H1 (cell line): ENCODE measurements at regions not wholly inside any gene's neighbourhood (a gene's known extent, or its start where the extent isn't known, plus 50 kb on each side); places are given as distances from the start of the nearest gene placed in this dataset.

Experiments used
- CTCF ChIA-PET: fragments of 300-600 bp; sonication (Branson Sonifier 250); formaldehyde crosslinking; loops from one replicate; lab custom pipeline; 2021; ENCODE audit not compliant: partially characterized antibody; lab: Charles Lee
- POLR2A ChIA-PET: fragments of 300-600 bp; sonication (Branson Sonifier 250); formaldehyde crosslinking; loops from one replicate; lab custom pipeline; 2021; ENCODE audit warnings: inconsistent platforms; ENCODE audit not compliant: partially characterized antibody; lab: Charles Lee
- DNase-seq, 2 experiments: peaks; one replicate each; pipeline versions ENCODE4 v3.0.0 to v3.0.0-alpha.2; 2010 to 2022; ENCODE audit warnings: low spot score in 2 of 2, low read depth in 1 of 2, mixed read lengths in 1 of 2
- FAIRE-seq: peaks from 2 replicates; lab custom pipeline; 2011; peaks lifted over from hg19 to GRCh38; lab: Jason Lieb, UNC
- H2AFZ ChIP-seq: 2 replicates; pipeline ENCODE4 v1.8.1; 2012; ENCODE audit warnings: low read length, inconsistent platforms
- H2AK5ac ChIP-seq: 2 replicates; pipeline ENCODE4 v1.6.1; 2013; ENCODE audit warnings: low read depth, low read length
- H2BK120ac ChIP-seq: replicated peaks from 2 replicates; pipeline ENCODE3; 2013; ENCODE audit warnings: low read depth, low read length, inconsistent platforms
- H2BK12ac ChIP-seq: 2 replicates; pipeline ENCODE4 v1.6.1; 2013; ENCODE audit warnings: low read depth, low read length
- H2BK15ac ChIP-seq: 2 replicates; pipeline ENCODE4 v1.6.1; 2013; ENCODE audit warnings: low read length
- H2BK20ac ChIP-seq: 2 replicates; pipeline ENCODE4 v1.6.1; 2013; ENCODE audit warnings: low read length
- H2BK5ac ChIP-seq: 2 replicates; pipeline ENCODE4 v1.6.1; 2013; ENCODE audit warnings: low read depth, low read length
- H3K14ac ChIP-seq: 2 replicates; pipeline ENCODE4 v1.6.1; 2013; ENCODE audit warnings: inconsistent platforms; ENCODE audit not compliant: insufficient read length
- H3K18ac ChIP-seq: 2 replicates; pipeline ENCODE4 v1.6.1; 2013; ENCODE audit warnings: low read length; ENCODE audit errors: extremely low read depth
- H3K23ac ChIP-seq: 2 replicates; pipeline ENCODE4 v1.6.1; 2013; ENCODE audit warnings: inconsistent platforms; ENCODE audit not compliant: insufficient read length
- H3K23me2 ChIP-seq: 2 replicates; pipeline ENCODE4 v1.6.1; 2013; ENCODE audit warnings: low read depth, low read length
- H3K27ac ChIP-seq: 2 replicates; pipeline ENCODE4 v1.6.1; 2011; ENCODE audit warnings: low read depth, low read length, inconsistent platforms
- H3K27me3 ChIP-seq, 4 experiments: replicated peaks in 1 of 4; 1 replicate in 1 of 4; 2 replicates in 3 of 4; pipeline versions ENCODE4 v1.6.1 to v1.8.1; 2011 to 2013; ENCODE audit warnings: low read length in 3 of 4, mild to moderate bottlenecking in 3 of 4, inconsistent platforms in 2 of 4, mixed read lengths in 2 of 4, moderate library complexity in 1 of 4; ENCODE audit not compliant: control insufficient read depth in 3 of 4, insufficient read depth in 3 of 4; ENCODE audit errors: extremely low read depth in 1 of 4
- H3K36me3 ChIP-seq, 4 experiments: 2 replicates each; pipeline versions ENCODE4 v1.6.1 to v1.8.1; 2011 to 2013; ENCODE audit warnings: mild to moderate bottlenecking in 4 of 4, low read length in 3 of 4, moderate library complexity in 2 of 4, control low read depth in 1 of 4, inconsistent platforms in 1 of 4; ENCODE audit not compliant: insufficient read depth in 4 of 4, control insufficient read depth in 2 of 4
- H3K4ac ChIP-seq: replicated peaks from 2 replicates; pipeline ENCODE3; 2013; ENCODE audit warnings: low read length, low read depth, mixed read lengths, inconsistent platforms; ENCODE audit not compliant: insufficient read length
- H3K4me1 ChIP-seq, 4 experiments: replicated peaks in 1 of 4; 1 replicate in 1 of 4; 2 replicates in 3 of 4; pipeline versions ENCODE4 v1.6.1 to v1.8.1; 2011 to 2013; ENCODE audit warnings: low read length in 3 of 4, inconsistent platforms in 2 of 4, mixed read lengths in 1 of 4; ENCODE audit not compliant: insufficient read depth in 4 of 4, control insufficient read depth in 3 of 4
- H3K4me2 ChIP-seq, 2 experiments: 2 replicates each; pipeline versions ENCODE4 v1.6.1 to v1.8.1; 2011 to 2013; ENCODE audit warnings: low read depth in 2 of 2, low read length in 2 of 2, control low read depth in 1 of 2, inconsistent platforms in 1 of 2, mild to moderate bottlenecking in 1 of 2; ENCODE audit not compliant: insufficient read depth in 1 of 2
- H3K4me3 ChIP-seq, 4 experiments: fragments of 200-600, 300-600 bp in 1 of 4; sonication (generic), shearing (Covaris generic), sonication (Bioruptor Twin) in 1 of 4; 2 replicates each; pipeline versions ENCODE4 v1.5.1 to v1.8.1; 2011 to 2016; ENCODE audit warnings: low read length in 4 of 4, low read depth in 3 of 4, control low read depth in 2 of 4, inconsistent platforms in 2 of 4, mild to moderate bottlenecking in 2 of 4, mixed read lengths in 1 of 4, moderate library complexity in 1 of 4; ENCODE audit not compliant: insufficient read depth in 2 of 4; ENCODE audit errors: extremely low read depth in 1 of 4
- H3K56ac ChIP-seq: replicated peaks from 2 replicates; pipeline ENCODE3; 2013; ENCODE audit warnings: low read depth, mild to moderate bottlenecking, mixed read lengths, low read length, inconsistent platforms; ENCODE audit not compliant: insufficient read length
- H3K79me1 ChIP-seq: 2 replicates; pipeline ENCODE4 v1.6.1; 2013; ENCODE audit warnings: low read depth, low read length, control low read depth
- H3K79me2 ChIP-seq, 2 experiments: 2 replicates each; pipeline versions ENCODE4 v1.6.1 to v1.8.1; 2012 to 2013; ENCODE audit warnings: low read length in 2 of 2, mild to moderate bottlenecking in 2 of 2, inconsistent platforms in 1 of 2; ENCODE audit not compliant: insufficient read depth in 2 of 2, control insufficient read depth in 1 of 2
- H3K9ac ChIP-seq, 4 experiments: replicated peaks in 1 of 4; 1 replicate in 1 of 4; 2 replicates in 3 of 4; pipeline versions ENCODE4 v1.6.1 to v1.8.1; 2011 to 2013; ENCODE audit warnings: low read depth in 3 of 4, low read length in 3 of 4, control low read depth in 2 of 4, mild to moderate bottlenecking in 2 of 4, moderate library complexity in 2 of 4, inconsistent platforms in 1 of 4; ENCODE audit errors: extremely low read depth in 1 of 4
- H3K9me3 ChIP-seq, 2 experiments: 2 replicates each; pipeline versions ENCODE4 v1.6.1 to v1.8.1; 2012 to 2013; ENCODE audit warnings: mild to moderate bottlenecking in 2 of 2, moderate library complexity in 2 of 2, control low read depth in 1 of 2, inconsistent platforms in 1 of 2, low read depth in 1 of 2, low read length in 1 of 2, mixed read lengths in 1 of 2; ENCODE audit not compliant: insufficient read depth in 2 of 2
- H4K20me1 ChIP-seq, 2 experiments: replicated peaks in 1 of 2; 2 replicates each; pipeline versions ENCODE3 to v1.8.1; 2011 to 2013; ENCODE audit warnings: inconsistent platforms in 2 of 2, low read length in 2 of 2, mild to moderate bottlenecking in 1 of 2; ENCODE audit not compliant: insufficient read depth in 2 of 2, control insufficient read depth in 1 of 2
- H4K5ac ChIP-seq: 2 replicates; pipeline ENCODE4 v1.6.1; 2013; ENCODE audit warnings: low read length, low read depth, mixed read lengths, inconsistent platforms; ENCODE audit not compliant: insufficient read length
- H4K8ac ChIP-seq: 2 replicates; pipeline ENCODE4 v1.8.0; 2013; ENCODE audit warnings: mild to moderate bottlenecking, moderate library complexity, low read length, inconsistent platforms; ENCODE audit not compliant: insufficient read depth; ENCODE audit errors: extremely low read depth
- H4K91ac ChIP-seq: replicated peaks from 2 replicates; pipeline ENCODE3; 2013; ENCODE audit warnings: low read length, mixed read lengths, inconsistent platforms; ENCODE audit not compliant: insufficient read length
- BACH1 ChIP-seq: IDR thresholded peaks from 2 replicates; pipeline ENCODE4 v1.6.1; 2012; ENCODE audit warnings: low read length, improper control_type of control experiment
- EP300 ChIP-seq, 2 experiments: IDR thresholded peaks; 1 replicate in 1 of 2; 2 replicates in 1 of 2; pipeline ENCODE4 v1.6.1; 2011 to 2012; ENCODE audit warnings: low read depth in 2 of 2, low read length in 2 of 2, mild to moderate bottlenecking in 2 of 2, borderline replicate concordance in 1 of 2, inconsistent platforms in 1 of 2, moderate library complexity in 1 of 2
- HDAC2 ChIP-seq, 2 experiments: fragments of 300-600 bp in 1 of 2; sonication (generic) in 1 of 2; IDR thresholded peaks; 2 replicates each; pipeline ENCODE4 v1.6.1; 2011 to 2012; ENCODE audit warnings: low read depth in 2 of 2, low read length in 2 of 2, mild to moderate bottlenecking in 2 of 2, moderate library complexity in 2 of 2, borderline replicate concordance in 1 of 2, inconsistent platforms in 1 of 2
- KDM5A ChIP-seq: fragments of 200-600 bp; IDR thresholded peaks from 2 replicates; pipeline ENCODE4 v1.7.1; 2012; ENCODE audit warnings: mild to moderate bottlenecking, low read length, inconsistent platforms, mixed read lengths
- POU5F1 ChIP-seq: IDR thresholded peaks from 2 replicates; pipeline ENCODE4 v1.6.1; 2011; ENCODE audit warnings: low read depth, mild to moderate bottlenecking, low read length, moderate library complexity
- RBBP5 ChIP-seq: IDR thresholded peaks from 2 replicates; pipeline ENCODE4 v1.7.1; 2012; ENCODE audit warnings: low read depth, mild to moderate bottlenecking, inconsistent platforms, low read length, moderate library complexity, borderline replicate concordance
- RXRA ChIP-seq: IDR thresholded peaks from 2 replicates; pipeline ENCODE4 v1.6.1; 2011; ENCODE audit warnings: low read depth, mild to moderate bottlenecking, low read length, moderate library complexity; ENCODE audit not compliant: insufficient read depth
- TCF12 ChIP-seq: IDR thresholded peaks from 2 replicates; pipeline ENCODE4 v1.6.1; 2011; ENCODE audit warnings: low read depth, mild to moderate bottlenecking, low read length
- WGBS, 2 experiments: shearing (Covaris generic) in 1 of 2; methylation state at CpG; one replicate each; pipeline versions ENCODE4 v1.1.6 to v1.1.7; 2013 to 2015; ENCODE audit warnings: low lambda C conversion rate in 2 of 2, mixed read lengths in 2 of 2, inconsistent platforms in 1 of 2, low coverage in 1 of 2, missing lambda C conversion rate in 1 of 2; ENCODE audit not compliant: insufficient replicate concordance in 2 of 2, insufficient coverage in 1 of 2, insufficient read length in 1 of 2; ENCODE audit errors: extremely low coverage in 1 of 2, missing lambda C conversion rate in 1 of 2; 5-methylcytosine and 5-hydroxymethylcytosine counted together

DNA sequence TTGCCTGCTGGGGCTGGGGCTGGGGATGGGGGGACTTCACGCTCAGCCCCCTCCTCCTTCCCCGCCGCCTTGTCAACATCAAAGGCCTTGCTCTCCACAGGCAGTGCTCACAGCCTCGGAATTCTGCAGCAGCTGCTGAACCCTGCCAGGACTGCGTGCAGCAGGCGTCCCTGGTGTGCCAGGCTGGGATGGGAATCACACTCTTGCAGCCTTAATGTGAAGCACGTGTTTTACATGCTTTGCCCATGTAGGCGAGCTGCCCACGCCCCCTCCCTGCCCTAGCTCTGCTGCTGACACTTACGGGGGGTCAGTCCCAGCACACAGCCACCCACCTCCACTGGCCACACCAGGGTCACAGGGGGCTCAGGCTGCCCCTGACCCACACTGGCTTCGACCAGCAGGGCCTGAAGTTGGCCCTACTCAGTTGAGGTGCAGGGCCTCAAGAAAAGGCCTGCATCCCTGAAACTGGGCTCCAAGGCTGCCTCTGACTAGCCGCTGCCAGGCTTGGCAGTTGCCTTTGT lies 276.2 kb upstream of the RTL1 start:
- ChIA-PET POLR2A (no interaction called here), CTCF (interaction anchor here (1.4 to 1.6 kb wide), 3 partner anchors 9 to 276 kb away, joined by 3 to 4 read pairs (median 4); partner anchors contain the start of gene RTL1)
- 83% methylated on average over 9 of the region's 12 CpGs; no CpG with 5 or more reads in 1 of the 2 experiments for WGBS, 2 experiments
- no peak overlapping the region for H2BK120ac ChIP-seq
- TF ChIP-seq EP300 (IDR thresholded peaks at IDR 0.05; ENCODE audit: borderline replicate concordance in 1 of 2, low read depth in 2 of 2, low read length in 2 of 2) (no peak), RBBP5 (no peak), TCF12 (no peak), BACH1 (no peak), POU5F1 (no peak), RXRA (no peak), KDM5A (no peak), HDAC2 (IDR thresholded peaks at IDR 0.05; ENCODE audit: borderline replicate concordance in 1 of 2, low read depth in 2 of 2, low read length in 2 of 2) (no peak)
- H2AK5ac ChIP-seq: no peak overlapping the region
- no peak overlapping the region for H3K9ac ChIP-seq
- H3K27me3 ChIP-seq: no peaks in the 10 kb centered on the region; a peak in 1 of 7 replicates
- H3K18ac ChIP-seq: no peak overlapping the region
- H3K23ac ChIP-seq: no peak overlapping the region
- peaks cover 0 to 5% (median 4%) of the 10 kb centered on the region in 4 experiments; a peak in 4 of 7 replicates for H3K4me1 ChIP-seq
- H2AFZ ChIP-seq: no peak overlapping the region
- no peak overlapping the region for H3K56ac ChIP-seq
- H3K27ac ChIP-seq: no peak overlapping the region
- no peak overlapping the region for H2BK20ac ChIP-seq
- no peak overlapping the region for H3K4ac ChIP-seq
- H2BK12ac ChIP-seq: no peak overlapping the region
- H3K79me1 ChIP-seq: no peaks in the 10 kb centered on the region
- DNase-seq (no peak), FAIRE-seq (no peak)
- H3K36me3 ChIP-seq: no peaks in the 10 kb centered on the region
- no peak overlapping the region for H2BK5ac ChIP-seq
- no peak overlapping the region for H4K8ac ChIP-seq
- H3K9me3 ChIP-seq: no peaks in the 10 kb centered on the region
- H3K23me2 ChIP-seq: peaks cover 3% of the 10 kb centered on the region; the same call in 1 of the 2 replicates
- H3K4me2 ChIP-seq: no peak overlapping the region
- H3K4me3 ChIP-seq: no peak overlapping the region
- H4K5ac ChIP-seq: no peak overlapping the region
- H4K91ac ChIP-seq: no peak overlapping the region
- no peaks in the 10 kb centered on the region for H3K79me2 ChIP-seq
- H4K20me1 ChIP-seq: no peaks in the 10 kb centered on the region
- no peak overlapping the region for H3K14ac ChIP-seq
- no peak overlapping the region for H2BK15ac ChIP-seq
